ENCODE measurements at regions not wholly inside any gene's neighbourhood (a gene's known extent, or its start where the extent isn't known, plus 50 kb on each side); places are given as distances from the start of the nearest gene placed in this dataset.

GRCh38 chr21:28543975-28544374, 448.7 kb downstream of the LTN1 start:
- CTCF ChIA-PET = no interaction called here
- H3K4me1 Mint-ChIP-seq = no peaks in the 10 kb centered on the region
- H3K9me3 Mint-ChIP-seq = no peaks in the 10 kb centered on the region
- no peak overlapping the region for H3K4me3 Mint-ChIP-seq
- no peak overlapping the region for H3K27ac Mint-ChIP-seq
- H3K27me3 Mint-ChIP-seq = no peaks in the 10 kb centered on the region
- TF ChIP-seq CTCF (IDR thresholded peaks at IDR 0.05) = no peak
- intact Hi-C loops (cut with micrococcal nuclease) = no loop called here
- H3K36me3 Mint-ChIP-seq (ENCODE audit: low read depth) = no peaks in the 10 kb centered on the region
- DNase-seq = no peak
- no peak for ATAC-seq (ENCODE audit: low read depth)
- POLR2A ChIA-PET = no interaction called here

- Mint-ChIP-seq H3K4me1 (no peaks in the 10 kb centered on the region), H3K9me3 (no peaks in the 10 kb centered on the region), H3K36me3 (ENCODE audit: low read depth) (no peaks in the 10 kb centered on the region), H3K27me3 (no peaks in the 10 kb centered on the region), H3K4me3 (no peak overlapping the region), H3K27ac (no peak overlapping the region)
- ATAC-seq (ENCODE audit: low read depth) (no peak), DNase-seq (no peak)
- POLR2A ChIA-PET = no interaction called here
- no peak for TF ChIP-seq CTCF (IDR thresholded peaks at IDR 0.05)
- intact Hi-C loops (cut with micrococcal nuclease) = no loop called here
- CTCF ChIA-PET = no interaction called here
Measured at GRCh38 chr21:28541371-28542112, 451.1 kb downstream of the LTN1 start.

- H3K4me3 Mint-ChIP-seq = no peak overlapping the region
- no peak for TF ChIP-seq CTCF (IDR thresholded peaks at IDR 0.05)
- intact Hi-C loops (cut with micrococcal nuclease) = no loop called here
- no peaks in the 10 kb centered on the region for H3K36me3 Mint-ChIP-seq (ENCODE audit: low read depth)
- H3K4me1 Mint-ChIP-seq = no peaks in the 10 kb centered on the region
- no peaks in the 10 kb centered on the region for H3K9me3 Mint-ChIP-seq
- no peak overlapping the region for H3K27ac Mint-ChIP-seq
- H3K27me3 Mint-ChIP-seq = no peaks in the 10 kb centered on the region
- ChIA-PET POLR2A (no interaction called here), CTCF (no interaction called here)
- ATAC-seq (ENCODE audit: low read depth) (no peak), DNase-seq (no peak)
Measured at GRCh38 chr21:28540514-28540913, 452.2 kb downstream of the LTN1 start.

- TF ChIP-seq CTCF (IDR thresholded peaks at IDR 0.05) = no peak
- Mint-ChIP-seq H3K4me3 (no peak overlapping the region), H3K36me3 (ENCODE audit: low read depth) (no peaks in the 10 kb centered on the region), H3K27me3 (peaks cover 3% of the 10 kb centered on the region), H3K9me3 (no peaks in the 10 kb centered on the region), H3K27ac (no peak overlapping the region), H3K4me1 (no peaks in the 10 kb centered on the region)
- DNase-seq (no peak), ATAC-seq (ENCODE audit: low read depth) (no peak)
- ChIA-PET POLR2A (no interaction called here), CTCF (no interaction called here)
- intact Hi-C loops (cut with micrococcal nuclease) = no loop called here
Measured at GRCh38 chr21:28539623-28539988, 453.1 kb downstream of the LTN1 start.

- no peaks in the 10 kb centered on the region for H3K4me1 Mint-ChIP-seq
- intact Hi-C loops (cut with micrococcal nuclease) = no loop called here
- no peaks in the 10 kb centered on the region for H3K36me3 Mint-ChIP-seq (ENCODE audit: low read depth)
- peaks cover 3% of the 10 kb centered on the region for H3K27me3 Mint-ChIP-seq
- POLR2A ChIA-PET = no interaction called here
- no peak for ATAC-seq (ENCODE audit: low read depth)
- no peak overlapping the region for H3K4me3 Mint-ChIP-seq
- CTCF ChIA-PET = no interaction called here
- no peak for TF ChIP-seq CTCF (IDR thresholded peaks at IDR 0.05)
- H3K9me3 Mint-ChIP-seq = no peaks in the 10 kb centered on the region
- DNase-seq = no peak
- H3K27ac Mint-ChIP-seq = no peak overlapping the region
Measured at GRCh38 chr21:28538987-28539622, 453.6 kb downstream of the LTN1 start.

Measured in activated B cell treated with CpG ODN at 0.5 μM for 24 hours (primary cell).